ENCODE measurements at regions not wholly inside any gene's neighbourhood (a gene's known extent, or its start where the extent isn't known, plus 50 kb on each side); places are given as distances from the start of the nearest gene placed in this dataset.

- no TSS peak for BruUV-seq (replicated peaks)
- ChIA-PET CTCF (no interaction called here), POLR2A (ENCODE audit: unreplicated experiment) (no interaction called here)
- intact Hi-C loops (cut with micrococcal nuclease) (no loop called here), dilution Hi-C loops (cut with HindIII; ENCODE audit: low sequenced_read_pairs, unreplicated experiment) (no loop called here), in situ Hi-C loops (cut with MboI; ENCODE audit: low sequenced_read_pairs) (no loop called here)
- no peak overlapping the region for H2BK20ac ChIP-seq (ENCODE audit: low read depth, low read length)
- no peaks in the 10 kb centered on the region for H3K27me3 ChIP-seq (ENCODE audit: control insufficient read depth, insufficient read depth, low read length)
- no peaks in the 10 kb centered on the region for H3K9me1 ChIP-seq (ENCODE audit: insufficient read depth, low read length)
- H4K20me1 ChIP-seq (ENCODE audit: insufficient read depth, low read length) = no peaks in the 10 kb centered on the region
- TF ChIP-seq RCOR1 (IDR thresholded peaks at IDR 0.05; ENCODE audit: insufficient replicate concordance, low read length) (no peak), POLR2A (IDR thresholded peaks at IDR 0.05; ENCODE audit: low read depth, low read length) (no peak), FOS (IDR thresholded peaks at IDR 0.05; ENCODE audit: low read depth, low read length) (no peak), MAZ (IDR thresholded peaks at IDR 0.05; ENCODE audit: borderline replicate concordance, low read depth, low read length) (no peak), CHD1 (IDR thresholded peaks at IDR 0.05; ENCODE audit: low read depth, low read length) (no peak), CTCF (conservative IDR thresholded peaks at IDR 0.05; ENCODE audit: low read depth, low read length) (no peak), USF2 (IDR thresholded peaks at IDR 0.05; ENCODE audit: low read depth, low read length) (no peak), RFX5 (IDR thresholded peaks at IDR 0.05; ENCODE audit: low read depth, low read length) (no peak), NFE2L2 (IDR thresholded peaks at IDR 0.05; ENCODE audit: low read depth, low read length) (no peak), BHLHE40 (IDR thresholded peaks at IDR 0.05; ENCODE audit: low read depth, low read length) (no peak), RAD21 (IDR thresholded peaks at IDR 0.05; ENCODE audit: low read length) (no peak), SMC3 (IDR thresholded peaks at IDR 0.05; ENCODE audit: low read depth, low read length) (no peak), MAFK (IDR thresholded peaks at IDR 0.05; ENCODE audit: low read depth, low read length) (no peak), MXI1 (IDR thresholded peaks at IDR 0.05; ENCODE audit: borderline replicate concordance, low read depth, low read length) (no peak), ELK1 (IDR thresholded peaks at IDR 0.05; ENCODE audit: borderline replicate concordance, low read depth, low read length) (no peak), CEBPB (IDR thresholded peaks at IDR 0.05; ENCODE audit: low read depth, low read length) (no peak)
- H2AK5ac ChIP-seq (ENCODE audit: low read depth, low read length) = no peak overlapping the region
- H3K9me3 ChIP-seq (ENCODE audit: control insufficient read depth, insufficient read depth, low read length) = peaks cover 73% of the 10 kb centered on the region
- H3K4me3 ChIP-seq (ENCODE audit: insufficient read depth, low read depth, low read length) = no peak overlapping the region
- no peak overlapping the region for H2BK5ac ChIP-seq (ENCODE audit: low read depth, low read length, poor library complexity, severe bottlenecking)
- no peak overlapping the region for H4K8ac ChIP-seq (ENCODE audit: low read depth in 2 of 2, low read length in 2 of 2)
- no peaks in the 10 kb centered on the region for H3K4me1 ChIP-seq (ENCODE audit: control insufficient read depth, insufficient read depth, low read length)
- no peak overlapping the region for H3K56ac ChIP-seq (ENCODE audit: extremely low read depth, insufficient read depth, low read length)
- H4K5ac ChIP-seq (ENCODE audit: low read depth, low read length) = no peak overlapping the region
- no peak overlapping the region for H3K4me2 ChIP-seq (ENCODE audit: low read depth, low read length)
- H3K23ac ChIP-seq (ENCODE audit: low read depth, low read length) = no peak overlapping the region
- no peak overlapping the region for H2AFZ ChIP-seq (replicated peaks; ENCODE audit: low read length, poor library complexity)
- H3K4ac ChIP-seq (ENCODE audit: low read depth, low read length) = no peak overlapping the region
- H3K14ac ChIP-seq (replicated peaks; ENCODE audit: low read depth, low read length) = no peak overlapping the region
- no peak overlapping the region for H3K27ac ChIP-seq (ENCODE audit: insufficient read depth, low read length)
- no peaks in the 10 kb centered on the region for H3K36me3 ChIP-seq (ENCODE audit: control insufficient read depth, insufficient read depth, low read length)
- no peak overlapping the region for H2BK120ac ChIP-seq (ENCODE audit: low read depth, low read length)
- no peak overlapping the region for H2BK15ac ChIP-seq (ENCODE audit: low read depth, low read length)
- H3K18ac ChIP-seq (ENCODE audit: low read depth, low read length) = no peak overlapping the region
- no peak overlapping the region for H4K91ac ChIP-seq (ENCODE audit: insufficient read depth, low read depth, low read length)
- no peaks in the 10 kb centered on the region for H3K79me1 ChIP-seq (ENCODE audit: low read depth in 1 of 2, low read length in 2 of 2)
- WGBS, 2 experiments (ENCODE audit: extremely low coverage in 2 of 2, insufficient read length in 1 of 2) = 33% methylated on average over 1 of the region's 9 CpGs; no CpG with 5 or more reads in 1 of the 2 experiments
- ATAC-seq (ENCODE audit: low read depth) (no peak), DNase-seq (no peak)
- H2AK9ac ChIP-seq (replicated peaks; ENCODE audit: low read depth, low read length, poor library complexity) = no peak overlapping the region
- H3K9ac ChIP-seq (ENCODE audit: low read depth, low read length) = no peak overlapping the region
Observed at GRCh38 chr2:2832657-2833056, 501.6 kb upstream of the MYT1L start.
